ENCODE measurements at regions not wholly inside any gene's neighbourhood (a gene's known extent, or its start where the extent isn't known, plus 50 kb on each side); places are given as distances from the start of the nearest gene placed in this dataset.
"Not testable (repeated sequence)": the region's sequence is repeated elsewhere in the genome, so short reads cannot be mapped to it uniquely, and the experiment has no call there.

DNA sequence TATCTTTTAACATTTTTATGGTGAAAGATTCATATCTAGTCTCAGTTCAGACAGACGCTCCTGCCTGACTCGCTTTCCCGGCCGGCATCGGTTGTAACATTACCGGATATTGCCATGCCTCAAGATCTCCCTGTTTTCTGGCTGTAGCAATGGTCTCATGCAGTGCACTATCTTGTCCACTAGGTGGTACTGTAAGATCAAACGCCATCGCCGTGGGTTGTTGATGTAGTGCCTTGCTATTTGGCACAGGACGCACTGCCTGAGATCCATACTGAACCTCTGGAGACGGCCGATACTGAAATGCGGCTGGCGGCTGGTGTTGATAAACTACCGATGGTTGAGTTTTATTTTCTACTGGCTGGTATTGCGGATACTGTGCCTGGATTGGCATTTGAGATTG is 75.9 kb upstream of the ZNF195 start:
- TF ChIP-seq, protein P1, sequence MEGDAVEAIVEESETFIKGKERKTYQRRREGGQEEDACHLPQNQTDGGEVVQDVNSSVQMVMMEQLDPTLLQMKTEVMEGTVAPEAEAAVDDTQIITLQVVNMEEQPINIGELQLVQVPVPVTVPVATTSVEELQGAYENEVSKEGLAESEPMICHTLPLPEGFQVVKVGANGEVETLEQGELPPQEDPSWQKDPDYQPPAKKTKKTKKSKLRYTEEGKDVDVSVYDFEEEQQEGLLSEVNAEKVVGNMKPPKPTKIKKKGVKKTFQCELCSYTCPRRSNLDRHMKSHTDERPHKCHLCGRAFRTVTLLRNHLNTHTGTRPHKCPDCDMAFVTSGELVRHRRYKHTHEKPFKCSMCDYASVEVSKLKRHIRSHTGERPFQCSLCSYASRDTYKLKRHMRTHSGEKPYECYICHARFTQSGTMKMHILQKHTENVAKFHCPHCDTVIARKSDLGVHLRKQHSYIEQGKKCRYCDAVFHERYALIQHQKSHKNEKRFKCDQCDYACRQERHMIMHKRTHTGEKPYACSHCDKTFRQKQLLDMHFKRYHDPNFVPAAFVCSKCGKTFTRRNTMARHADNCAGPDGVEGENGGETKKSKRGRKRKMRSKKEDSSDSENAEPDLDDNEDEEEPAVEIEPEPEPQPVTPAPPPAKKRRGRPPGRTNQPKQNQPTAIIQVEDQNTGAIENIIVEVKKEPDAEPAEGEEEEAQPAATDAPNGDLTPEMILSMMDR (IDR thresholded peaks at IDR 0.05) = peak; percentile 56 to 76 (median 68)
- H3K9me3 ChIP-seq; intact Hi-C loops (cut with DNase I; ENCODE audit: low total_unique reads); H3K4me1 ChIP-seq; H3K27ac ChIP-seq; H3K27me3 ChIP-seq; H3K36me3 ChIP-seq; H3K4me3 ChIP-seq: not testable (repeated sequence)
- DNase-seq = peak; percentile 50 to 56

- H3K4me1 ChIP-seq; intact Hi-C loops (cut with DNase I; ENCODE audit: low total_unique reads); H3K36me3 ChIP-seq; H3K4me3 ChIP-seq; DNase-seq; H3K9me3 ChIP-seq; H3K27ac ChIP-seq; H3K27me3 ChIP-seq: not testable (repeated sequence)
Measured at GRCh38 chr11:3453596-3454256, 74.8 kb upstream of the ZNF195 start.

- H3K4me3 ChIP-seq; intact Hi-C loops (cut with DNase I; ENCODE audit: low total_unique reads); H3K36me3 ChIP-seq; H3K27me3 ChIP-seq; H3K27ac ChIP-seq; H3K9me3 ChIP-seq; H3K4me1 ChIP-seq; DNase-seq: not testable (repeated sequence)
Measured at GRCh38 chr11:3450822-3451221, 71.9 kb upstream of the ZNF195 start.

GRCh38 chr11:3445535-3445934 is 66.6 kb upstream of the ZNF195 start:
- intact Hi-C loops (cut with DNase I; ENCODE audit: low total_unique reads); H3K4me1 ChIP-seq; H3K36me3 ChIP-seq; H3K9me3 ChIP-seq; H3K27ac ChIP-seq; DNase-seq; H3K27me3 ChIP-seq; H3K4me3 ChIP-seq: not testable (repeated sequence)

DNA sequence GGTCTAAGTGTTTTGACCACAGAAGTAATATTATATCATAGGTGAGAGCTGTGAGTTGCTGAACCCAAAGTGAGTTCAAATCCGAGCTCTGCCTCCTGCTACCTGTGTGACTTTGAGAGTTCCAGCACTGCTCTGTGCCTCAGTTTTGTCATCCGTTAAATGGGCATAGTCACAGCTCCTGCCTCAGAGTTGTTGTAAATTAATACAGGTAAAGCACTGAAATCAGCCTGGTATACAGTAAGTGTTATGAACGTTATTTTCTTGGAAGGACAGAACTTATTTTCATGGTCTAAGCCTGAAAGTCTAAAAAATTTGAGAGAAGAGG is 65.4 kb upstream of the ZNF195 start:
- peak overlapping the region in 1 of 2 donors; percentile 8 for H3K27ac ChIP-seq
- H3K36me3 ChIP-seq; intact Hi-C loops (cut with DNase I; ENCODE audit: low total_unique reads); H3K9me3 ChIP-seq; H3K27me3 ChIP-seq; H3K4me3 ChIP-seq; H3K4me1 ChIP-seq; DNase-seq: not testable (repeated sequence)

GRCh38 chr11:3443700-3444419 is 64.9 kb upstream of the ZNF195 start:
- H3K9me3 ChIP-seq; H3K4me3 ChIP-seq; H3K36me3 ChIP-seq; H3K27me3 ChIP-seq; intact Hi-C loops (cut with DNase I; ENCODE audit: low total_unique reads); H3K4me1 ChIP-seq: not testable (repeated sequence)
- DNase-seq = peak in 1 of 2 donors; percentile 34
- H3K27ac ChIP-seq = peak overlapping the region in 1 of 2 donors; percentile 8

- intact Hi-C loops (cut with DNase I; ENCODE audit: low total_unique reads); H3K9me3 ChIP-seq; H3K27me3 ChIP-seq; DNase-seq; H3K36me3 ChIP-seq; H3K4me1 ChIP-seq; H3K27ac ChIP-seq; H3K4me3 ChIP-seq: not testable (repeated sequence)
Measured at GRCh38 chr11:3437441-3437840, 58.5 kb upstream of the ZNF195 start.

DNA sequence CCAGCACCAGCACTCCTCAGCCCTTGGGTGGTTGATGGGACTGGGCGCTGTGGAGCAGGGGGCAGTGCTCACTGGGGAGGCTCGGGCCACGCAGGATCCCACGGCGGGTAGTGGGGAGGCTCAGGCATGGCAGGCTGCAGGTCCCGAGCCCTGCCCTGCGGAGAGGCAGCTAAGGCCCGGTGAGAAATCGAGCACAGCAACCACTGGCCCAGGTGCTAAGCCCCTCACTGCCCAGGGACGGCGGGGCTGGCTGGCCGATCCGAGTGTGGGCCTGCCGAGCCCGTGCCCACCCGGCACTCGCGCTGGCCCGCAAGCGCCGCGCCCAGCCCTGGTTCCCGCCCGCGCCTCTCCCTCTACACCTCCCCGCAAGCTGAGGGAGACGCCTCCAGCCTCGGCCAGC is 56.0 kb upstream of the ZNF195 start:
- TF ChIP-seq, protein P1 (IDR thresholded peaks at IDR 0.05) = no peak
- TF ChIP-seq POLR2A (IDR thresholded peaks at IDR 0.05) = no peak
- intact Hi-C loops (cut with DNase I; ENCODE audit: low total_unique reads) = no loop called here

GRCh38 chr11:3429191-3429590 is 50.2 kb upstream of the ZNF195 start:
- H3K9me3 ChIP-seq; H3K4me1 ChIP-seq; H3K27me3 ChIP-seq; intact Hi-C loops (cut with DNase I; ENCODE audit: low total_unique reads); H3K4me3 ChIP-seq; H3K36me3 ChIP-seq; H3K27ac ChIP-seq; DNase-seq: not testable (repeated sequence)

More for the DNA sequence above, 56.0 kb upstream of the ZNF195 start:
- Histone ChIP-seq H3K27ac (no peak overlapping the region), H3K4me1 (no peaks in the 10 kb centered on the region), H3K36me3 (no peaks in the 10 kb centered on the region), H3K9me3 (no peaks in the 10 kb centered on the region), H3K4me3 (no peak overlapping the region), H3K27me3 (no peaks in the 10 kb centered on the region)
- no peak for DNase-seq

Measured in uterus (tissue), 3 donors.